MM.1S (cell line): ENCODE measurements at regions not wholly inside any gene's neighbourhood (a gene's known extent, or its start where the extent isn't known, plus 50 kb on each side); places are given as distances from the start of the nearest gene placed in this dataset.

ENCODE experiments used
- DNase-seq: peaks from one replicate; pipeline ENCODE4 v3.0.0-alpha.2; 2015
- H2AFZ ChIP-seq: fragments of 300-600 bp; sonication (generic); 2 replicates; pipeline ENCODE4 v1.6.0; 2016; ENCODE audit warnings: antibody characterized with exemption, low read length
- H3F3A ChIP-seq: fragments of 300-600 bp; sonication (generic); 2 replicates; pipeline ENCODE4 v1.6.1; 2016; ENCODE audit warnings: mild to moderate bottlenecking, antibody characterized with exemption, low read length, moderate library complexity, mixed read lengths; ENCODE audit not compliant: insufficient read depth
- H3K27ac ChIP-seq: fragments of 300-600 bp; sonication (generic); 2 replicates; pipeline ENCODE4 v1.5.1; 2016; ENCODE audit warnings: mild to moderate bottlenecking, low read length
- H3K27me3 ChIP-seq: fragments of 300-600 bp; sonication (generic); replicated peaks from 2 replicates; pipeline ENCODE4 v1.6.0; 2016; ENCODE audit warnings: low read length; ENCODE audit not compliant: insufficient read depth
- H3K36me3 ChIP-seq: fragments of 300-600 bp; sonication (generic); replicated peaks from 2 replicates; pipeline ENCODE4 v1.6.1; 2016; ENCODE audit warnings: mild to moderate bottlenecking, low read length, mixed read lengths; ENCODE audit not compliant: insufficient read depth
- H3K4me1 ChIP-seq: fragments of 300-600 bp; sonication (generic); 2 replicates; pipeline ENCODE4 v1.6.1; 2016; ENCODE audit warnings: low read length, mixed read lengths
- H3K4me2 ChIP-seq: fragments of 300-600 bp; sonication (generic); 2 replicates; pipeline ENCODE4 v1.6.0; 2016; ENCODE audit warnings: low read depth, low read length
- H3K4me3 ChIP-seq: fragments of 300-600 bp; sonication (generic); 2 replicates; pipeline ENCODE4 v1.5.1; 2016; ENCODE audit warnings: low read length, mixed read lengths
- H3K79me2 ChIP-seq: fragments of 300-600 bp; sonication (generic); 2 replicates; pipeline ENCODE4 v1.6.1; 2016; ENCODE audit warnings: mixed run types, low read length, mixed read lengths
- H3K9ac ChIP-seq: fragments of 300-600 bp; sonication (generic); 2 replicates; pipeline ENCODE4 v1.6.1; 2016; ENCODE audit warnings: low read length, mixed read lengths
- H3K9me2 ChIP-seq: fragments of 300-600 bp; sonication (generic); replicated peaks from 2 replicates; pipeline ENCODE4 v1.6.1; 2016; ENCODE audit warnings: mild to moderate bottlenecking, low read length, mixed read lengths; ENCODE audit not compliant: insufficient read depth
- H3K9me3 ChIP-seq: fragments of 300-600 bp; sonication (generic); replicated peaks from 2 replicates; pipeline ENCODE4 v1.6.1; 2016; ENCODE audit warnings: mild to moderate bottlenecking, low read length, mixed read lengths; ENCODE audit not compliant: insufficient read depth
- H4K20me1 ChIP-seq: fragments of 300-600 bp; sonication (generic); 2 replicates; pipeline ENCODE4 v1.6.1; 2016; ENCODE audit warnings: mild to moderate bottlenecking, low read length, moderate library complexity, mixed read lengths; ENCODE audit not compliant: insufficient read depth
- EZH2 ChIP-seq: fragments of 300-600 bp; sonication (generic); optimal IDR thresholded peaks from 2 replicates; pipeline ENCODE3; 2017; ENCODE audit warnings: low read depth, mild to moderate bottlenecking, antibody characterized with exemption, low read length, mixed read lengths
- EZH2phosphoT487 ChIP-seq: fragments of 300-600 bp; sonication (generic); IDR thresholded peaks from 2 replicates; pipeline ENCODE4 v1.6.1; 2018; ENCODE audit warnings: antibody characterized with exemption, low read length
- TF ChIP-seq, protein P1 (sequence below): fragments of 300-600 bp; sonication (generic); IDR thresholded peaks from 2 replicates; pipeline ENCODE4 v1.5.1; 2016; ENCODE audit warnings: antibody characterized with exemption, low read length, mixed read lengths

DNA sequence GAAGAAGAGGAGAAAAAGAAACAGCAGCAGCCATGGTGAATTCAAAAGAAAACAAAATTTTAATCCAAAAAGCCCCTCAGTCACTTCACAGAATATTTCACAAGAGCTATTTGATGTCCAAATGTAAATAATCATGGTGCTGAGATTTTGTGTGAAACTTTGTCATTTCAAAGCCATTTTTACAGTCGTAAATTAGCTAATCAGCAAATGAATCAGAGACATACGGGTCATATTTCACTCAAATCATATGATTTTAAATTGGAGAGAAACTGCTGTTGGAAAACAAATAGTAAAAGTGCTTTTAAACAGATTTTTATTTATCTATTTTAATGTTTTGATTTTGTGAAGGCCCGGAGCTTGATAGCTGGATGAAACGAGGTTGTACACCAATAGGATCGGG is 101.4 kb upstream of the SMIM23 start:
- Histone ChIP-seq H3K9ac (no peak overlapping the region), H3K4me2 (no peak overlapping the region), H3K9me2 (no peaks in the 10 kb centered on the region), H3K4me1 (no peaks in the 10 kb centered on the region), H3K27me3 (no peaks in the 10 kb centered on the region), H4K20me1 (no peaks in the 10 kb centered on the region), H2AFZ (no peak overlapping the region), H3K79me2 (no peaks in the 10 kb centered on the region), H3F3A (no peaks in the 10 kb centered on the region), H3K9me3 (no peaks in the 10 kb centered on the region), H3K36me3 (no peaks in the 10 kb centered on the region), H3K27ac (no peak overlapping the region), H3K4me3 (no peak overlapping the region)
- TF ChIP-seq, protein P1, sequence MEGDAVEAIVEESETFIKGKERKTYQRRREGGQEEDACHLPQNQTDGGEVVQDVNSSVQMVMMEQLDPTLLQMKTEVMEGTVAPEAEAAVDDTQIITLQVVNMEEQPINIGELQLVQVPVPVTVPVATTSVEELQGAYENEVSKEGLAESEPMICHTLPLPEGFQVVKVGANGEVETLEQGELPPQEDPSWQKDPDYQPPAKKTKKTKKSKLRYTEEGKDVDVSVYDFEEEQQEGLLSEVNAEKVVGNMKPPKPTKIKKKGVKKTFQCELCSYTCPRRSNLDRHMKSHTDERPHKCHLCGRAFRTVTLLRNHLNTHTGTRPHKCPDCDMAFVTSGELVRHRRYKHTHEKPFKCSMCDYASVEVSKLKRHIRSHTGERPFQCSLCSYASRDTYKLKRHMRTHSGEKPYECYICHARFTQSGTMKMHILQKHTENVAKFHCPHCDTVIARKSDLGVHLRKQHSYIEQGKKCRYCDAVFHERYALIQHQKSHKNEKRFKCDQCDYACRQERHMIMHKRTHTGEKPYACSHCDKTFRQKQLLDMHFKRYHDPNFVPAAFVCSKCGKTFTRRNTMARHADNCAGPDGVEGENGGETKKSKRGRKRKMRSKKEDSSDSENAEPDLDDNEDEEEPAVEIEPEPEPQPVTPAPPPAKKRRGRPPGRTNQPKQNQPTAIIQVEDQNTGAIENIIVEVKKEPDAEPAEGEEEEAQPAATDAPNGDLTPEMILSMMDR: no peak
- TF ChIP-seq EZH2phosphoT487 (no peak), EZH2 (no peak)
- no peak for DNase-seq

- Histone ChIP-seq H4K20me1 (no peaks in the 10 kb centered on the region), H3K9ac (no peak overlapping the region), H3K27me3 (no peaks in the 10 kb centered on the region), H3K9me2 (no peaks in the 10 kb centered on the region), H3K36me3 (no peaks in the 10 kb centered on the region), H3K9me3 (no peaks in the 10 kb centered on the region), H3K4me3 (no peak overlapping the region), H3K4me2 (no peak overlapping the region), H3K27ac (no peak overlapping the region), H3K79me2 (no peaks in the 10 kb centered on the region), H3F3A (no peaks in the 10 kb centered on the region), H2AFZ (no peak overlapping the region), H3K4me1 (no peaks in the 10 kb centered on the region)
- TF ChIP-seq EZH2phosphoT487 (no peak), EZH2 (no peak)
- TF ChIP-seq, protein P1: no peak
- no peak for DNase-seq
Measured at GRCh38 chr5:171688696-171689495, 96.7 kb upstream of the SMIM23 start.

GRCh38 chr5:171689853-171690417 is 95.7 kb upstream of the SMIM23 start:
- Histone ChIP-seq H3K27me3 (no peaks in the 10 kb centered on the region), H3K9ac (no peak overlapping the region), H3K4me2 (no peak overlapping the region), H3K36me3 (no peaks in the 10 kb centered on the region), H3K79me2 (no peaks in the 10 kb centered on the region), H2AFZ (no peak overlapping the region), H3K9me3 (no peaks in the 10 kb centered on the region), H4K20me1 (no peaks in the 10 kb centered on the region), H3K27ac (no peak overlapping the region), H3K4me1 (no peaks in the 10 kb centered on the region), H3K9me2 (no peaks in the 10 kb centered on the region), H3F3A (no peaks in the 10 kb centered on the region), H3K4me3 (no peak overlapping the region)
- TF ChIP-seq EZH2: no peak
- TF ChIP-seq EZH2phosphoT487: no peak
- TF ChIP-seq, protein P1: no peak
- no peak for DNase-seq
